ENCODE measurements at regions not wholly inside any gene's neighbourhood (a gene's known extent, or its start where the extent isn't known, plus 50 kb on each side); places are given as distances from the start of the nearest gene placed in this dataset.

- no peak overlapping the region for H3K4me3 ChIP-seq (ENCODE audit: low read length)
- no peak for DNase-seq (ENCODE audit: low read depth)
- TF ChIP-seq, protein P1, sequence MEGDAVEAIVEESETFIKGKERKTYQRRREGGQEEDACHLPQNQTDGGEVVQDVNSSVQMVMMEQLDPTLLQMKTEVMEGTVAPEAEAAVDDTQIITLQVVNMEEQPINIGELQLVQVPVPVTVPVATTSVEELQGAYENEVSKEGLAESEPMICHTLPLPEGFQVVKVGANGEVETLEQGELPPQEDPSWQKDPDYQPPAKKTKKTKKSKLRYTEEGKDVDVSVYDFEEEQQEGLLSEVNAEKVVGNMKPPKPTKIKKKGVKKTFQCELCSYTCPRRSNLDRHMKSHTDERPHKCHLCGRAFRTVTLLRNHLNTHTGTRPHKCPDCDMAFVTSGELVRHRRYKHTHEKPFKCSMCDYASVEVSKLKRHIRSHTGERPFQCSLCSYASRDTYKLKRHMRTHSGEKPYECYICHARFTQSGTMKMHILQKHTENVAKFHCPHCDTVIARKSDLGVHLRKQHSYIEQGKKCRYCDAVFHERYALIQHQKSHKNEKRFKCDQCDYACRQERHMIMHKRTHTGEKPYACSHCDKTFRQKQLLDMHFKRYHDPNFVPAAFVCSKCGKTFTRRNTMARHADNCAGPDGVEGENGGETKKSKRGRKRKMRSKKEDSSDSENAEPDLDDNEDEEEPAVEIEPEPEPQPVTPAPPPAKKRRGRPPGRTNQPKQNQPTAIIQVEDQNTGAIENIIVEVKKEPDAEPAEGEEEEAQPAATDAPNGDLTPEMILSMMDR (conservative IDR thresholded peaks at IDR 0.05; ENCODE audit: low read depth, low read length), result no peak
Observed at GRCh38 chrX:45379236-45379635, 178.6 kb upstream of the DIPK2B start.

DNA sequence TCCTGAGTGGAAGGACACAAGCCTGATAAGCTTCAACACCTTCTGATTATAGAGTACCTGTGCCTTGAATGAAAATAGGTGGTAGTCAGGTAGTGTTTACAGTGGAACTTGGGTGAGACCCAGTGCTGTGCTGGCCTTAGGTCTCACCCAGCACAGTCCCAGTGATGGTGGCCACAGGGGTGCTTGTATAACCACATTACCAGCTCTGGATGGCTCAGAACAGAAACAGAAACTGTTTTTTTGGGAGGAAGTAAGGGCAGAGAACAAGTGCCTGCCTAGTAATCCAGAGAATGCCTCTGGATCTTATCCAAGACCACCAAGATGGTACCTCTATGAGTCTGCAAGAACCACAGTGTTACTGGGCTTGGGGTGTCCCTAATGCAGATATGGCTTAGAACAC lies 171.5 kb upstream of the DIPK2B start:
- no peak overlapping the region for H3K4me3 ChIP-seq (ENCODE audit: low read length)
- TF ChIP-seq, protein P1 (conservative IDR thresholded peaks at IDR 0.05; ENCODE audit: low read depth, low read length), result no peak
- DNase-seq (ENCODE audit: low read depth), result no peak

DNA sequence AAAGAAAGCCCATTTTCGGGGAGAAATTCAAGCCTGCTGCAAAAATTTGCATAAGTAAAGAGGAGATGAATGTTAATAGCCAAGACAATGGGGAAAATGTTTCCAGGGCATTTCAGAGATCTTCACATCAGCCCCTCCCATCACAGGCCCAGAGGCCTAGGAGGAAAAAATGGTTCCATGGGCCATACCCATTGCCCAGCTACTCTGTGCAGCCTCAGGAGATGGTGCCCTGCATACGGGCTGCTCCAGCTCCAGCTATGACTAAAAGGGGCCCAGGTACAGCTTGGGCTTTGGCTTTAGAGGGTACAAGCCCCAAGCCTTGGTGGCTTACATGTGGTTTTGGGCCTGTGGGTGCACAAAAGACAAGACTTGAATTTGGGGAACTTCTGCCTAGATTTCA lies 168.0 kb upstream of the DIPK2B start:
- DNase-seq (ENCODE audit: low read depth), result no peak
- H3K4me3 ChIP-seq (ENCODE audit: low read length), result no peak overlapping the region
- TF ChIP-seq, protein P1 (conservative IDR thresholded peaks at IDR 0.05; ENCODE audit: low read depth, low read length), result no peak

DNA sequence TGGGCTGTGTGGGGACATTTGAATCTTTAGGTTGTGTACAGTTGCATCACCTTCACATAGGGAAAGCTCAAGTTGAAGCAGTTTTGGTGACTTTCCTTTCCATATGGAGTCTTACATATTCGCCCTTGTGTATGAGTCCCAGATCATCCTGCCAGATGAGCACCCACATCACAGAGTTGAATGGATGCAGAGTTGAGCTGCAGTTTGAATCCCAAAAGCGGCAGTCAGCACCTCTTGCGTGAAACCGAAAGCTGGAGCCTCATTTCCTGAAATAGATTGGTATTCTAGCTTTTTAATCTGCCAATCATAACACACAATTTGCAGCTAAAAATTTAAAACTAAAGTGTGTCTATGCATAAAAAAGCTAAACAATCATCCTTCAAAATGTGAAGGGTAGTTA lies 162.9 kb upstream of the DIPK2B start:
- no peak overlapping the region for H3K4me3 ChIP-seq (ENCODE audit: low read length)
- DNase-seq (ENCODE audit: low read depth), result no peak
- TF ChIP-seq, protein P1 (conservative IDR thresholded peaks at IDR 0.05; ENCODE audit: low read depth, low read length), result no peak

GRCh38 chrX:45360571-45360970 lies 159.9 kb upstream of the DIPK2B start:
- H3K4me3 ChIP-seq (ENCODE audit: low read length), result no peak overlapping the region
- no peak for DNase-seq (ENCODE audit: low read depth)
- TF ChIP-seq, protein P1 (conservative IDR thresholded peaks at IDR 0.05; ENCODE audit: low read depth, low read length), result no peak

GRCh38 chrX:45358392-45358791 lies 157.7 kb upstream of the DIPK2B start:
- no peak overlapping the region for H3K4me3 ChIP-seq (ENCODE audit: low read length)
- DNase-seq (ENCODE audit: low read depth), result no peak
- TF ChIP-seq, protein P1 (conservative IDR thresholded peaks at IDR 0.05; ENCODE audit: low read depth, low read length), result no peak

GRCh38 chrX:45353456-45353855 lies 152.8 kb upstream of the DIPK2B start:
- no peak for DNase-seq (ENCODE audit: low read depth)
- TF ChIP-seq, protein P1 (conservative IDR thresholded peaks at IDR 0.05; ENCODE audit: low read depth, low read length), result no peak

More at GRCh38 chrX:45353456-45353855, 152.8 kb upstream of the DIPK2B start:
- H3K4me3 ChIP-seq (ENCODE audit: low read length), result no peak overlapping the region
